ENCODE measurements at regions not wholly inside any gene's neighbourhood (a gene's known extent, or its start where the extent isn't known, plus 50 kb on each side); places are given as distances from the start of the nearest gene placed in this dataset.

DNA sequence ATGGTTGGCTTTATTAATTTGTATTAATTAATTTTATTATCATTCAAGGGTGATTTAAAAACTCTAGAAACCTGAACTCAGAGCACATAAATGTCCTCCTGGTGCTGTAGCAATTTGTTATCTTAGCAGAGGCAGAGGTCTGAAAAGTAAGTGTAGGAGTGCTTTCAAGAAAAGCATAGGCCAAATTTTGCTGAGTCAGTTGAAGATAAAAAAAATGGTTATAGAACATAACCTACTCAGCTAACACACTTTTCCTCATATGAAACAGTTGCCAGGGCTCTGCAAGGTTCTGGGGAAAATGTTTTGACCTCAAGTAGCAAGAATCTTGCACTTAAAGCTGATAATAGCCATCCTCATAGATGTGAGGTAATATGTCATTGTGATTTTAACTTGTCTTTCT lies 53.5 kb upstream of the CHODL start:
- no peak for DNase-seq

GRCh38 chr21:18178509-18178908 lies 66.1 kb upstream of the CHODL start:
- DNase-seq = no peak

- DNase-seq = no peak
These were observed 70.3 kb upstream of the CHODL start for GRCh38 chr21:18174370-18174769.

GRCh38 chr21:18170829-18171228 lies 73.8 kb upstream of the CHODL start:
- DNase-seq = no peak

- no peak for DNase-seq
These were observed 74.4 kb upstream of the CHODL start for GRCh38 chr21:18170221-18170620.

DNA sequence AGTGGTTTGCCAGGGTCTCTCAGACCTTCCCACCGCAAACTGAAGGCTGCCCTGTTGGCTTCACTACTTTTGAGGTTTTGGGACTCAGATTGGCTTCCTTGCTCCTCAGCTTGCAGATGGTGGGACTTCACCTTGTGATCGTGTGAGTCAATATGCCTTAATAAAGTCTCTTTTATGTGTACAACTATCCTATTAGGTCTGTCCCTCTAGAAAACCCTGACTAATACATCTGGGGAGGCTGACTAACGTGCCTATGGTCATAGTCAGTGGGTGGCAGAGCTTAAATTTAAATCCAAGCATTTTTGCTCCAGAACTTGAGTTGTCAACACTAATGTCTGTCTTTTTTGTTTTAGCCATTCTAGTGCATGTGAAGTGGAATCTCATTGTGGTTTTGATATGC lies 76.5 kb upstream of the CHODL start:
- DNase-seq = no peak

DNA sequence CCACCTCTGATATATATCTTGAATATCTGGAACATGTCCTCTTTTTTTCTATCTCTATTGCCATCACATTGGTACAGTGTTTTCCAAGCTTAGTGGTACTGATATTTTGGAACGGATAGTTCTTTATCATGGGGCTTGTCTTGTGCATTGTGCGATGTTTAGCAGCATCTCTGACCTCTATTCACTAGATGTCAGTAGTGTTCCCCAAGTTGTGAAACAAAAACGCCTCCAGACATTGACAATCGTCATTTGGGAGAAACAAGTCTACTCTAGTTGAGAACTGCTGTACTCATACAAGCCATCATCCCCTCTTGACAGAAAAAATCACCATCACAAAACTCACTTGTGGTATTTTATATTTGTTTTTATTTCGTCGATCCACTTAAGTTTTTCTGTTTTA lies 79.7 kb upstream of the CHODL start:
- DNase-seq = no peak

DNA sequence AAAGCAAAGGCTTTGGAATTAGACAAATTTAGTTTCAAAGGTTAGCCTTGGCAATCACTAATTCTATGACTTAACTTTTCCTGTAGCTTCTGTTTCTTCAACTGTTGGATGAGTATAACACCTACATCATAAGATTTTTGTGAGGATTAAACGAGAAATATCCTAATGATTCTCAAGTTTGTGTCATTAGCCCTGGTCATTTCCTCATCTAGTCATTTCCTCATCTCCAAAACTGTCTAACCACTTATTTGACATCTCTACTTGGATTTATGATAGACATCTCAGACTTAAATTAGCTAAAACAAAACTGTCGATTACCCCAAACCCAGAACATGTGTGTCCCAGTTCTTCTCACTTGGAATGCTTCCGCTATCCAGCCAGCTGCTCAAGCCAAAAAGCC lies 80.2 kb upstream of the CHODL start:
- DNase-seq = no peak

DNA sequence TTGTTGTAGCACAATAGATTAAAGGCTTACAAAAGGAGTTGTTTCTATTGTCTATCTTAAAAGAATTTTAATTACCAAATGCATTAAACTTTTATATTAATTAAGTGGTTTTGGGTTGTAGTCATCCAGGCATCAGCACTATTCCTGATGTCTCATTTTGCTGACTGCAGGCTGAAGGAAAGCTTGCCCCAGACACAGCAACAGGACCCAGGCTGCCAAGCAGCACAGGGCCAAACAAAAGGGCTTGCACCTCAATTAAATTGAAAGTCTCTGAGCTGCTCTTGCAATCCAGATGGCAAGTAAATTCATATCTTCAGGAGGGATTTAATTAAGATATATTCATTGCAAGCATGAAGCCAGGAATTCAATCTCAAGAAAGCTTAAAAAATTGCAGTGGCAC lies 80.7 kb upstream of the CHODL start:
- DNase-seq = no peak

- no peak for DNase-seq
These were observed 82.8 kb upstream of the CHODL start for GRCh38 chr21:18161841-18162240.

- DNase-seq = no peak
These were observed 87.2 kb upstream of the CHODL start for GRCh38 chr21:18157406-18157805.

GRCh38 chr21:18155508-18156193 lies 89.0 kb upstream of the CHODL start:
- no peak for DNase-seq

DNA sequence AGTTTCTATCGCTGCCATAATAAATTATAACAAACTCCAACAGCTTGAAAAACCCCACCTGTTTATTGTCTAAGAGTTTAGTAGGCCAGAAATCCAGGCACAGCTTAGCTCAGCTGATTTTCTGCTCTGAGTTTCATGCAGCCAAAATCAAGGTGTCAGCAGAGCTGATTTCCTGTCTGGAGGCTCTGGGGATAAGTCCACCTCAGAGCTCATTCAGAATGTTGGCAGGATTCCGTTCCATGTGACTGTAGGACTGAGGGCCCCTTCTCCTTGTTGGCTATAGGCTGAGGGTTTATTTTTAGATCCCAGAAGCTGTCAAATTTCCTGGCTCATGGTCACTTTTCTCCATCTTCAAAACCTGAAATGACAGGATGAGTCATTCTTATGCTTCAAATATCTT lies 91.6 kb upstream of the CHODL start:
- no peak for DNase-seq

DNA sequence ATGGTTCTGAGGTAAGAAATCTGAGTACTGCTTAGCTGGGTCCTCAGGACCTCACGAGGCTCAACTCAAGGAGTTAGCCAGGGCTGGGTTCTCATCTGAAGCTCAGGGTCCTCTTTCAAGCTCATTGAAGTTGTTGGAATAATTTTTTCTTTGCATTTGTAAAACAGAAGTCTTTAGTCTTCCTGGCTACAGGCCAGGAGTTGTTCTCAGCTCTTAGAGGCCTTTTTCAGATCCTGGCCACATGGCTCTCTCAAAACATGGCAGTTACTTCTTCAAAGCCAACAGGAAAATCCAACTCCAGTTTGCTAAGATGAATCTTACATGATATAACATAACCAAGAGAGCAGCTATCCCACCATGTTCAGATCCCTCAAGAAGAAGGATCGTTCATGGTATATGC lies 92.3 kb upstream of the CHODL start:
- no peak for DNase-seq

DNA sequence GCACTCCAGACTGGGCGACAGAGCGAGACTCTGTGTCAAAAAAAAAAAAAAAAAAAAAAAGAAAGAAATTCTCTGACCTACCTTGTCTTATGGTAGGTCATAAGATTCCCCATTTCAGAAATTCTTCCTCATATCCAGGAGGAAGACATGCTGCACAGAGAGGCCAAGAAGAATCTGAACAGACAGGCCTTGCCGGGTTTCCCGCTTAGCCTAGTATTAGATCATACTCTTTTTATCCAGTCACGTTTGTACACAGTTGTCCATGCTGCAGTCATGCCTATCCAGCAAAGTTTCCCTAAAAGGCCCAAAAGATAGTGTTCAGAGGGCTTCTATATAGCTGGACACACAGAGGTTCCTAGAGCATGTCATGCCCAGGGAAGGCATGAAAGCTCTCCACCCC lies 93.6 kb upstream of the CHODL start:
- no peak for DNase-seq

GRCh38 chr21:18148401-18148800 lies 96.2 kb upstream of the CHODL start:
- DNase-seq = no peak

GRCh38 chr21:18147678-18148077 lies 97.0 kb upstream of the CHODL start:
- no peak for DNase-seq

GRCh38 chr21:18146820-18147219 lies 97.8 kb upstream of the CHODL start:
- DNase-seq = no peak

- no peak for DNase-seq
These were observed 100.3 kb upstream of the CHODL start for GRCh38 chr21:18144339-18144738.

GRCh38 chr21:18142655-18143054 lies 102.0 kb upstream of the CHODL start:
- DNase-seq = no peak

DNA sequence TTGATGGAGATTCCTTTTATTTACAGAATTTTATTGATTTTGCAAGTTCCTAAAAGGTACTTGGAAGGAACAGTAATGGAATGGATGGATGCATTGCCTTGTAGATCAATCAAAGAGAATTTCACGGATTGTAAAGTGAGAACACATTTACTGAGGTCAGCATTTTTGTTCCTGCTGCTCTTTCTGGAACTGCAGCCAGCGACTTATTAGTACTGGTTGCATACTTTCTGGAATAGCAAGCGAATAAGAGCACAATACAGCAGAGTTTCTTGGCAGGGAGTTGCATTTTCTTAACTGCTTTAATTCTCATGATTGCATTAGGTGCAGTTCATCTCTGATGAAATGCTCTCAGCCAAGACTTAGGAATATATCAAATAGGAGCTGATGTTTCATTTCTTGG lies 106.1 kb upstream of the CHODL start:
- no peak for DNase-seq

DNA sequence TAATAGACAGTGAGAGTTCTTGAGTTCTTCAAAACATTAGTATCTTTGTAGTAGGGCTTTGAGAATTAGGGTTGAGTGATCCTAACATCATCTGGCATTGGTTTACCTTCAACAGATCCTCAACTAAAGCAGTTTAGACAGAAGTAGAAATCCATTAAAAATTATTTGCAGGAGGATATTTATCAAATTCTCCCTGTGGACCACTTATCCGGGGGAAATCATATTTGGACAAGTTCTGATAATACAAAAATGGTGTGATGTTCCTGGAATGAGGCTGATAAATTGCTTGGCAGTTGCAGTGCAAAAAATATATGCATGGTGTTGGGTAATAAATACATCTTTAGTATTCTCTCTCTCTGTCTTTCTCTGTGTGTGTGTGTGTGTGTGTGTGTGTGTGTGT lies 115.1 kb upstream of the CHODL start:
- DNase-seq = no peak

- DNase-seq = no peak
These were observed 126.1 kb upstream of the CHODL start for GRCh38 chr21:18118566-18118965.

GRCh38 chr21:18117176-18117575 lies 127.5 kb upstream of the CHODL start:
- no peak for DNase-seq

DNA sequence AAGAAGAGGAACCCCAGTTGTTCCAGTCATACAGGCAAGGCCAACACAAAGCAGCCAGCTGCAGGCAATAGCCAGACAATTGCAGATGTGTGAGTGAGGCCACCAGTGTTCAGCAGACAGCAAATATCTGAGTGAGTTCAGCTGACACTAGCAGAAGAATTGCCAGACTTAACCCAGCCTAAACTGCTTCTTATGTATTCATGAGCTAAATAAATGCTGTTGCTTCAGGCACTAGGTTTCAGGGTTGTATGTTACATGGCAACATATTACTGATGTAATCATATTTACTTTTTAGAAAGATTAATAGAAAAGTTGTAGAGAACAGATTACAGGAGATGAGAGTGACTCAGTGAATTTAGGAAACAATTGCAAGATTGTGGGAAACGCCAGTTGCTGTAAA lies 129.8 kb upstream of the CHODL start:
- DNase-seq = no peak

DNA sequence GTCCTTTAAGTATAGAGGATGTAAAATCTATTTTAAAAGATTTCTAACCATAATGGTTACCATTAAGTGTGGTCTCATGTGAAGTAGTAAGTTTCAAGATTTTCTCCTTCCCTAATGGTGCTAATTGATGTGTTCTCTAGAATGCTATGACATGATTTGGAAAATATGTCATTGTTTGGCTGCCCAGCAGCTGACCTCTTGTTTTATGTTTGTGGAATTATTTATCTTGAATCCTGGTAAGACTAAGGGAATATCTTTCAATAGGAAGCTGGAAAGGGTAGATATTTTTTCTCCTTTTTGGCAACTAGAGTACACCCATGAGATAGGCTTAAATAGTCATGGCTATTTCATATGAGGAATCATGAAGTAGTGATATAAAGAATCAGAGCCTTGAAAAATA lies 139.8 kb upstream of the CHODL start:
- no peak for DNase-seq
